ENCODE measurements at regions not wholly inside any gene's neighbourhood (a gene's known extent, or its start where the extent isn't known, plus 50 kb on each side); places are given as distances from the start of the nearest gene placed in this dataset.

DNA sequence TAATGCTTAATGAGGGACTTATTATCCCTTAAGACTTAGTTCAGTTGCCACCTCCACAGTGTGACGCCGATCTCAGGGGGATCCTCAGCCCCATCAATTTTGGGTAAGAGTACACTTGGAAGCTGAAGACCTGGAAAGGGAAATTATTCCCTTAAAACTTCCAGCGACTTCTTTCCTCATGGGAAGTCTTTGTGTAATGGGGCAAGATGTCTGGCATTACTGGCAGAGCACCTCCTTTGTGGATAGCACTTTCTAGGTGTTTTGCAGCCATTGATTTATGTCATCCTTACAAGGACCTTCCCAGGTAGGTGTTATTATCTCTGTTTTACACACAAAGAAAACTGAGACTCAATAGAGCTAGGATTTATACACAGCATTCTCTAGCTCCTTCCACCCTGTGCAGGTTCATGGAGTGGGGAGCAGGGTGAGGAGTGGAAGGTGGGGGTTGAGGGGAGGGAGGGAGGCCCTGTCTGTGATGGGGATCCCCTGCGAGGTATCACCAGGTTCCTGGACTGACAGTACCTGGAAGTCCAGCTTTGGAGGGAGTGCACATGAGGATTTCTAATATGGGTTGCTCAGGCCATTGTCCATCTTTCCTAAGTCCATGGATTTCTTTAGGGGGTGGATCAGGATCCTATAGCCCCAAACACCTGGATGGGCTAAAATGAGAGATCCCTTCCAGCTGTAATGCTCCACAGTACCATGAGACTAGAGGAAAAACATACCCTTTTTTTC, 79.4 kb downstream of the MYCN start:
- TF ChIP-seq CTCF (IDR thresholded peaks at IDR 0.05) (no peak), POLR2AphosphoS5 (IDR thresholded peaks at IDR 0.05; ENCODE audit: insufficient read depth in 1 of 2, low read depth in 1 of 2) (no peak), POLR2A (IDR thresholded peaks at IDR 0.05) (no peak)
- DNase-seq (ENCODE audit: extremely low spot score in 2 of 2) = no peak
- intact Hi-C loops (cut with DNase I) = no loop called here
- Histone ChIP-seq H3K36me3 (no peaks in the 10 kb centered on the region), H3K9me3 (no peaks in the 10 kb centered on the region), H3K4me1 (no peaks in the 10 kb centered on the region), H3K27me3 (peaks cover 4% of the 10 kb centered on the region), H3K4me3 (no peak overlapping the region), H3K27ac (no peak overlapping the region)

- intact Hi-C loops (cut with DNase I) = no loop called here
- H3K27me3 ChIP-seq = peaks cover 4% of the 10 kb centered on the region
- TF ChIP-seq POLR2A (IDR thresholded peaks at IDR 0.05) (no peak), POLR2AphosphoS5 (IDR thresholded peaks at IDR 0.05; ENCODE audit: insufficient read depth in 1 of 2, low read depth in 1 of 2) (no peak), CTCF (IDR thresholded peaks at IDR 0.05) (no peak)
- no peak overlapping the region for H3K27ac ChIP-seq
- no peaks in the 10 kb centered on the region for H3K9me3 ChIP-seq
- no peaks in the 10 kb centered on the region for H3K36me3 ChIP-seq
- H3K4me1 ChIP-seq = no peaks in the 10 kb centered on the region
- DNase-seq (ENCODE audit: extremely low spot score in 2 of 2) = no peak
- no peak overlapping the region for H3K4me3 ChIP-seq
Measured at GRCh38 chr2:16019060-16019480, 78.7 kb downstream of the MYCN start.

DNA sequence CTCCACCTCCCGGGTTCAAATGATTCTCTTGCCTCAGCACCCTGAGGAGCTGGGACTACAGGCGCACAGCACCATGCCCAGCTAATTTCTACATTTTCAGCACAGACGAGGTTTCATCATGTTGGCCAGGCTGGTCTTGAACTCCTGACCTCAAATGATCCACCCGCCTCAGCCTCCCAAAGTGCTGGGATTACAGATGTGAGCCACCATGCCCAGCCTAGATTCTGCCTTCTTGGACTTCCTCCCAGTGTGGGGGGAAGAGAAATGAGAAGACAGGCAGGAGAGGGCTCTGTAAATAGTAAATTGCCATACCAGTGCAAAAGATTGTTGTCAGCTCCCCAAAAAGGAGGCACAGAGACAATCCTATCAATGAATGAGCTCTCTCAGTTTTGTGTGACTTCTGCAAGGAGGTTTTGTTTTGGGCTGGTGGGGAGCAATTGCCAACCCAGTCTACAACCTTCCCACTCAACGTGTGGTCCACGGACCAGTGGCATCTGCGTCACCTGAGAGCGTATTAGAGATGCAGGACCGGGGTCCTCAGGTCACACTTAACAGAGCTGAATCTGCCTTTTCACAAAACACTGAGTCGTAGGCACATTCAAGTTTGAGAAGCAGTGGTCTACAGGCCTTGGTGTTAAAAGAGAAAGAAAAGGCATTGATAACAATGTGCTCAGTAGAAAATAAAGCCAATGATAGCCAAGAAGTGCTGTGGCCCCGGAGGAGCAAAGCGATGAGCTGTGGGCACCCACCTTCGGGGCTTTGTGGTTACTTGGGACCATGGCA, 78.1 kb downstream of the MYCN start:
- no peak for DNase-seq (ENCODE audit: extremely low spot score in 2 of 2)
- no peaks in the 10 kb centered on the region for H3K9me3 ChIP-seq
- H3K4me1 ChIP-seq = peaks cover 5% of the 10 kb centered on the region
- TF ChIP-seq CTCF (IDR thresholded peaks at IDR 0.05) = no peak
- no peak for TF ChIP-seq POLR2AphosphoS5 (IDR thresholded peaks at IDR 0.05; ENCODE audit: insufficient read depth in 1 of 2, low read depth in 1 of 2)
- no peak for TF ChIP-seq POLR2A (IDR thresholded peaks at IDR 0.05)
- H3K27me3 ChIP-seq = peaks cover 4% of the 10 kb centered on the region
- no peak overlapping the region for H3K4me3 ChIP-seq
- H3K36me3 ChIP-seq = no peaks in the 10 kb centered on the region
- intact Hi-C loops (cut with DNase I) = no loop called here
- no peak overlapping the region for H3K27ac ChIP-seq

DNA sequence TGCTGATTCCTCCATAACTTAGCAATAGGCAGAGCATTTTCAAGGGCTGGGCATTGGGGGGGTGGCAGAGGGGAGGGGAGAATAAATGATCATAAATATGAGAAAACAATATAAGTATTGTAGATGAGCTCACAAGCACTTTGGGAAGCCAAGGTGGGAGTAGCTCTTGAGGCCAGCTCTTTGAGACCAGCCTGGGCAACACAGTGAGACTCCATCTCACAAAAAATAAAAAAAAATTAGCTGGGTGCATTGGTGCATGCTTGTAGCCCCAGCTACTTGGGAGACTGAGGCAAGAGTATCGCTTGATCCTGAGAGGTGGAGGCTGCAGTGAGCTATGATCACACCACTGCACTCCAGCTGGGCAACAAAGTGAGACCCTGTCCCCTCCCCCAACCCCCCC, 75.9 kb downstream of the MYCN start:
- Histone ChIP-seq H3K4me3 (no peak overlapping the region), H3K4me1 (peaks cover 12% of the 10 kb centered on the region), H3K27ac (no peak overlapping the region), H3K9me3 (no peaks in the 10 kb centered on the region), H3K36me3 (no peaks in the 10 kb centered on the region), H3K27me3 (peaks cover 4% of the 10 kb centered on the region)
- no peak for DNase-seq (ENCODE audit: extremely low spot score in 2 of 2)
- intact Hi-C loops (cut with DNase I) = no loop called here
- no peak for TF ChIP-seq POLR2AphosphoS5 (IDR thresholded peaks at IDR 0.05; ENCODE audit: insufficient read depth in 1 of 2, low read depth in 1 of 2)
- no peak for TF ChIP-seq CTCF (IDR thresholded peaks at IDR 0.05)
- TF ChIP-seq POLR2A (IDR thresholded peaks at IDR 0.05) = no peak

DNA sequence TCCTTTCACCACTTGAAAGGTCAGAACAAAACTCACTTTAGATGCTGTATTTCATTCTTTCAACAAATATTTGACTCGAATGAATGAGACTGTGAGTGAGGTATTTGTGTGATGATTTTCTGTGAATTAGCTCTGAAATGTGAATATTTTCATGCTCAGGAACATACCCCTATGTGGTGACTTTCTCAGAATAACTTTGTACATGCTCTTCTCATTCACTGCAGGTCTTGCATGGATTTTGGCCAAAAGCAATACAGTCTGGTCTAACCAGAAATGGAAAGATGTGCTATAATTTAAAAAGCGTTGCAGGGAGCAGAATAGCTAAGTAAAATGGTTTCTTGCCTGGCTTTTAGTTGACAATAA, 75.5 kb downstream of the MYCN start:
- peaks cover 12% of the 10 kb centered on the region for H3K4me1 ChIP-seq
- intact Hi-C loops (cut with DNase I) = no loop called here
- H3K9me3 ChIP-seq = no peaks in the 10 kb centered on the region
- no peaks in the 10 kb centered on the region for H3K36me3 ChIP-seq
- H3K27ac ChIP-seq = no peak overlapping the region
- no peak for DNase-seq (ENCODE audit: extremely low spot score in 2 of 2)
- peaks cover 4% of the 10 kb centered on the region for H3K27me3 ChIP-seq
- no peak overlapping the region for H3K4me3 ChIP-seq
- TF ChIP-seq POLR2A (IDR thresholded peaks at IDR 0.05) = no peak
- TF ChIP-seq CTCF (IDR thresholded peaks at IDR 0.05) = no peak
- no peak for TF ChIP-seq POLR2AphosphoS5 (IDR thresholded peaks at IDR 0.05; ENCODE audit: insufficient read depth in 1 of 2, low read depth in 1 of 2)
